CD4-positive, alpha-beta T cell treated with Interleukin-17A for 1 hour (primary cell): ENCODE measurements at regions not wholly inside any gene's neighbourhood (a gene's known extent, or its start where the extent isn't known, plus 50 kb on each side); places are given as distances from the start of the nearest gene placed in this dataset.
"Not testable (repeated sequence)": the region's sequence is repeated elsewhere in the genome, so short reads cannot be mapped to it uniquely, and the experiment has no call there.

Source experiments
- DNase-seq: peaks from one replicate; pipeline ENCODE4 v3.0.0-alpha.2; 2020

DNA sequence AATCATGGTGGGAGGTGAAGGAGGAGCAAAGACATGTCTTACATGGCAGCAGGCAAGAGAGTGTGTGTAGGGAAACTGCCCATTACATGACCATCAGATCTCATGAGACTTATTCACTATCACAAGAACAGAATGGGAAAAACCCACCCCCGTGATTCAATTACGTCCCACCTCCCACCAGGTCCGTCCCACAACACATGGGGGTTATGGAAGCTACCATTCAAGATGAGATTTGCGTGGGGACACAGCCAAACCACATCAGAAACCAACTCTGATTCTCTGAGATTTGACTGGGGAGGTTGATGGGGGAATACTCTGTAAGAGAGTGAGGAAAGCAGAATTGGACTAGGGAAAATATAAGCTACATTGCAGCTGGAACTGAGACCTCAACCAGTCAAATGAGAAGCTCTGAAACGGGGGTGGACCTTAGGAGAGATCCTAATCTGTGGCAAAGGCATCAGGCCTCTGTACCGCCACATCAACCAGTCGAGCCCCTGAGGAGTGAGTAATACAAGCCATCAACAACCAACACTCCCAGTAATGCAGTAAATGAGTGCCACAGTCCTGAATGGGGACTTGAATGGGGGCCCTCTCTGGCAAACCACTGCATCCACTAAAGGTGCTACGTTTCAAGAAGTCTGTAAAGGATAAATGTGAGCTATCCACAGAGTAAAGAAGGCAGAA, 207.9 kb upstream of the GADL1 start:
- no peak for DNase-seq

DNA sequence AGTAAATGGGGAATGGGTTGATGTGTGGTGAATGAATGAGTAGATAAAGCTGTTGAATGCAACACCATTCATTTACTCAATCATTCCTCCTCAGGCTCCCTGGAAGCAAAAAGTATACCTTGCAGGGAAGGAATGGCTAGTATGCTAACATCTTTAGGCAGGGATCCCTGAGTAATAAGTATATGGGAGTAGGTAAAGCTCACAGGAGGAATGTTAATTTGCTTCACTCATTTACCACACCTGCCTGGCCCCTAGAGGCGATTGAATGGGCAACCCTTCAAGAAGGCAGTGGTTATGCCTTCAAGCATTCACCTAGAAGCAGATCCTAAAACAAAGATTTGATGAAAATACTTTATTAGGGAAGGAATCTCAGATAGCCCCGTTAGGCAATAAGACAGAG, 208.7 kb upstream of the GADL1 start:
- no peak for DNase-seq

DNA sequence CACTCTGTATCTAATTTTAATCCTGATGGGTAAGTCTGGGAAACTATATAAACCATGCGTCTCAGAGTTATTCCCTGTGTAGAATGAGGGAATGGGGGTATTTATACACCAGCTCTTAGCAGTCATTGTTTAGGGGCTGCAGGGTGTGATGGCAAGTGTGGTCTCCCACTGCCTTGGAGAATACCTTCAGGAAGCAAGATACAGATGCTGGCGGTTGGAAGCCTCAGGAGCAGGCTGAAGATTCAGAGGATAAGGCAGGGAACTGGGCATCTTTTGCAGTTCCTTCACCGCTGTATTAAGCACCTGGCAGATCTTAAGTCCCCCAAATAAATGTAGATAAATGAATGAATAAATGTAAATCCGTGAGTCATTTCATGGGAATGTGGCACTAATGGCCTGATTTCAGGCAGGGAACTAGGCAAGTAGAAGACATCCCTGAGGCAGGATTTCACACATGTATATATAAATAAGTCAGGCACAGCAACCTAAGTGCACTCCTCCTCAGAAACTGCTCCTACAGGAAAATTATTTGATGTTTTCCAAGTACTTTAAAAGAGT, 209.2 kb upstream of the GADL1 start:
- DNase-seq, result no peak

DNA sequence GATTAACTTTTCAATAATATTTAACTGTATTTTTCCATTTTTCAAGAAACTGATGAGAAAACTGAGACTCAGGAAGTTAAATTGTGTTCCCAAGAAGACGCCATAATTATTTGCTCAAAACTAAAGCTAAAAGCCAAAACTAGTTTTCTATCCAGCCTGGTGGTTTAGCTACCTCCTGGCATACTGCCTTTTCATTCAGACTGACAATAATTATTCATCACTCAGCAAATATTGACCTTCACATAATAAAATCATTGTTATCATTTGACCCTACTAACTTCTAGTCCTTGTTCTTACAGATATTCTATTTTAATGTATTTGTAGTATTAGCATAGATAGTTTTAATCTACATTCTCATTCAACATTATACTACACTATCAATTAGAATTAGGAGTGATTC, 210.6 kb upstream of the GADL1 start:
- DNase-seq, result no peak

DNA sequence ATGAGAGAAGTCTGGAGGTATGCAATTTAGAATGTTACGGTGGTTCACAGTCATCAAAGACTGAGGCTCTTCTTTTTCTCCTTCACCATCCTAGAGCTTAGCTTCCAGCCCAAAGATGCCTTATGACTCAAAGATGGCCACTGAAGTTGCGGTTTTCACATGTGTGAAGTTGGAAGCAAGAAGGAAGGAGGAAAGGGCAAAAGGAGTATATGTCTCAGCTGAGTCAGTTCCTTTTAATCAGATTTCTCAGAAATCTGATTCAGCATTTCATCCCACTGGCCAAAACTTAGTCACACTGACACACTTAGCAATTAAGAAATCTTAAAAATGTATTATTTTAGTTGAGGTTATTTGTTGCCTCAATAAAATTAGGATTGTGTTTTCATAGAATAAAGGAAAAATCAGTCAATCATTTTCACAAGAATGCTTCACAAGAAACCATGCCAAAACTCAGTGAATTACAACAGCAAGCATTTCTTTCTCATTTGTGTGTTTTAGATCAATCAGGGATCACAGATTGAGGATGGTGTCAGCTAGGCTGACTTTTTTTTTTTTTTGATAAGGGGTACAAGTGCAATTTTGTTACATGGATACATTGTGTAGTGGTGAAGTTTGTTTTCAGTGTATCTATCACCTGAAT, 211.1 kb upstream of the GADL1 start:
- no peak for DNase-seq

DNA sequence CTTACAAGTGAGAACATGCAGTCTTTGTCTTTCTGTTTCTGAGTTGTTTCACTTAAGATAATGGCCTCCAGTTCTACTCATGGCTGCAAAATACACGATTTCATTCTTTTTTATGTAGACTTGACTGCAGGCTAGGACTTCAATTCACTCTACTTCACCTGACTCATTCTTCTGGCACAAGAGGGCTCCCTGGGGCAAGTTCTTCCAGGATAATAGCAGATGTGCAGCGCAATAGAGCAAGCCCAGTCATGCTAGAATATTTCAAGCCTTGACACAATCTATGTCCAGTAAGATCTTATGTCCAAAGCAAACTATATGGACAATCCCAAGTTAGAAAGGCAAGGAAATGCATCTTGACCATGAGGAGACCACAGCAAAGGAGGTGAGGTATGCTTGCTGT, 211.7 kb upstream of the GADL1 start:
- DNase-seq, result no peak

DNA sequence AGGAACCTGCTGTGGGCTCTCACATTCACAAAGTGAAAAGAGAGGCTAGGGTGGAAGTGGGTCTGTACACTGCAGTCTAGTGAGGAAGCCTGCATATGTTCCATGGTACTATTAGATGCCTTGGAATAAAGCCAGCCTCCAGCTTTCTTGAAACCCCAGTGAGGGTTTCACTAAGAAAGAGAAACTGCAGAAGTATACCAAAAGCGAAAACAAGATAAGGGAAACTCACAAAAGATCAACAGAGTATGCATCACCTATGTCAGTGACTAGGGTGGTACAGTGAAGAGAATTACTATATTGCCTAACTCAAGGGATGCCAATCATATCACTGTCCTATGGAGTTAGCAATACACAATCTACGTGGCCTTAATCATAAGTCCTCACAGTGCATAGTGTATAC, 212.5 kb upstream of the GADL1 start:
- DNase-seq, result no peak

DNA sequence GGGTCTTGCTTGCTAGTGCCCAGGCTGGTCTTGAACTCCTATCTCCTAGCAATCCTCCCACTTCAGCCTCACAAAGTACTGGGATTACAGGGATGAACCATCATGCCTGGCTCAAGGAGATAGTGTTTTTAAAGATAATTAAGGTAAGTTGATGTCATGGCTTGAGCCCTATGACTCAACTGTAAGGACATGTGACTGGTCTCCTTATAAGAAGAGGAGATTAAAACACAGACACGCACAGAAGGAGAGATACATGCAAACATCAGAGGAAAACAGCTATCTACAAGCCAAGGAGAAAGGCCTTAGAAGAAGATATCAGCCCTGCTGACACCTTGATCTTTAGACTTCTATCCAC, 220.4 kb upstream of the GADL1 start:
- DNase-seq, result no peak

DNA sequence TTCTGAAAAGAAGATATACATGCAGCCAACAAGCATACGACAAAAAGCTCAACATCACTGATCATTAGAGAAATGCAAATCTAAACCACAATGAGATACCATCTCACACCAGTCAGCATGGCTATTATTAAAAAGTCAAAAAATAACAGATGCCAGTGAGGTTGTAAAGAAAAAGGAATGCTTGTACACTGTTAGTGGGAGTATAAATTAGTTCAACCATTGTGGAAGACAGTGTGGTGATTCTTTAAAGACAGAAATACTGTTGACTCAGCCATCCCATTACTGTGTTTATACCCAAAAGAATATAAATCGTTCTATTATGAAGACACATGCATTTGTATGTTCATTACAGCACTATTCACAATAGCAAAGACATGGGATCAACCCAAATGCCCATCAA, 221.1 kb upstream of the GADL1 start:
- DNase-seq, result not testable (repeated sequence)

DNA sequence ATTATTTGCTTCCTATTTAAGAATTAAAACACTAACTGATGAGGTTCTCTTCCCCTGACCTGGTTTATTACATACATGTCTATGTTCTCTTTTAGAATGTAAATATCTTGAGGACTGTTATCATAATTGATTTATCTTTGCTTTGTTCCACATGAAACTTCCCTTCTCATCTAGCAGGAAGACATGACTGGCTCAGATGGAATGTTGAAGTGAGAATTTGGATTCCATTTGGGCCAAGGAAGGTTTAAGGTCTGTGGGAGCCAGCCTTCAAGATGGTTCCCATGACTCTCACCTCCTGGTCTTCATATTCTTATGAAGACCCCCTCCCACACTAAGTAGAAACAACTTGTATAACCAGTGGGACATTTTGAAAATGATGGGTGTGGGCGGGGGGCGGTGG, 222.2 kb upstream of the GADL1 start:
- no peak for DNase-seq

DNA sequence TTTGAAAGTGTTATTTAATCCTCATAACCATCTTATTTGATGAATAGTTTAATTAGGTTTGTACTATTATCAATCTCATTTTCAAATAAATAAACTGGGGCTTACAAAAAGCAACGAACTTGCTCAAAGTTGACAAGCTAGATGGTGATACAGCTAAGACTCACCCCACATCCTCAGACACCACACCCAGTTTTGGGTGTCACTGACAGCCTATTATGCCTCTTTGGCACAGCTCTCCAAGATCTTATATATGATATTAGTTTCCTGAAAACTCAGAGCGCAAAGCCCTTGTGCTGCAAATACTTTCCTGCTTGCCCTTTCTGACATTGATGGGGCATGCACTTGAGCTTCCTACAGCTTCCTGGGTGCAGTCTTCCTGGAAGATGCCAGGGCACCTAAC, 223.4 kb upstream of the GADL1 start:
- no peak for DNase-seq

DNA sequence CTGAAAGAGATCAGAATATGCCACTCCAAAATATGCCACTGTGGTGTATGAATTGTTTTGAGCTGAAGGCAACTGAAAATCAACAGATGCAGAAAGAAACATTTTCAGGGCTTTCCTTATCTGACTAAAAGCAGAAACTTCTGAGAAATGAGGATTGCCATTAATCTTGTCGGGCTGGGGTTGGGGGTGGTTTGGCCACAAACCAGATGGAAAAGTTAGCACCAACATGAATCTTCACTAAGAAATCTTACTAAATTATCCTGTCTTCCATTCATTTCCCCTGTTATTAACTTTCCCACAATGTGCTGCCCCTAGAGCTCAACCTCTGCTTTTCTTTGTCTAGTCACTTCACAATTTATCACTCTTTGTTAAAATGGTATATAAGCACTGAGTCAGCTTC, 229.9 kb upstream of the GADL1 start:
- DNase-seq, result no peak

DNA sequence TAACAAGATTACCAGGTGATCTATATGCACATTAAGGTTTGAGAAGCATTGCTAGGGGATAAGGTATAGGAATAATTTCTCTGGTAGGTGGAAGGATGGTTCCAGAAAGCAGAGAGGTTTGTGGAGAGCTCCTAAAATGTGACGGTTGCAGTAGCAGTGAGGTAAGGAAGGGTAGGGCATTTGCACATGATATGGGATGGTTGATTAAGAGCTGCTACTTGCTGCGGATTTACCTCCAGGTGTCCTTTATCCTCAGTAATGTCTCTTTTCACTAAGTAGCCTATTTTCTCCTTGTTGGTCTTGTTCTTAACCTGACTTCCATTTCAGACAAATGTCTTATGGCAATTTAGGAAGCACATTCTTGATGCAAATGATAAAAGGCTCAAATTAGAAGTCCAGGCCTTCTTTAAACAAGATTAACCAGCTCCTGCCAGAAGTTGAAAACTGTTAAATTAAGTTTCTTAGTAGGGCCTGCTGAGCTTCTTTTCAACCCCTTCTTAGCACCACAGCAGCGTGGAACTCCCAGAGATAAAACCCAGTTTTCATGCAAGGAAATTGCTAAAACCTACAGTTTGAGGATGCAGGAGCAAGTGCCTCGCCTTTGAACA, 231.1 kb upstream of the GADL1 start:
- DNase-seq, result no peak

DNA sequence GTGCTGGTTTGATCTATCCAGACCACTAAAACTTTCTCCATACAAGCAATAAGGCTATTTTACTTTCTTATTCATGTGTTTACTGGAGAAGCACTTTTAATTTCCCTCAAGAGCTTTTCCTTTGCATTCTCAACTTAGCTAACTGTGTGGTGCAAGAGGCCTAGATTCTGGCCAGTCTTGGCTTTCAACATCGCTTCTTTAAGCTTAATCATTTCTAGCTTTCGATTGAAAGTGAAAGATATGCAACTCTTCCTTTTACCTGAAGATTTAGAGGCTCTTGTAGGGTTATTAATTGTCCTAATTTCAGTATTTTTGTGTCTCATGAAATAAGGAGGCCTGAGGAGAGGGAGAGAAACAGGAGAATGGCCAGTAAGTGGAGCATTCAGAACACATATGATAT, 234.8 kb upstream of the GADL1 start:
- no peak for DNase-seq

DNA sequence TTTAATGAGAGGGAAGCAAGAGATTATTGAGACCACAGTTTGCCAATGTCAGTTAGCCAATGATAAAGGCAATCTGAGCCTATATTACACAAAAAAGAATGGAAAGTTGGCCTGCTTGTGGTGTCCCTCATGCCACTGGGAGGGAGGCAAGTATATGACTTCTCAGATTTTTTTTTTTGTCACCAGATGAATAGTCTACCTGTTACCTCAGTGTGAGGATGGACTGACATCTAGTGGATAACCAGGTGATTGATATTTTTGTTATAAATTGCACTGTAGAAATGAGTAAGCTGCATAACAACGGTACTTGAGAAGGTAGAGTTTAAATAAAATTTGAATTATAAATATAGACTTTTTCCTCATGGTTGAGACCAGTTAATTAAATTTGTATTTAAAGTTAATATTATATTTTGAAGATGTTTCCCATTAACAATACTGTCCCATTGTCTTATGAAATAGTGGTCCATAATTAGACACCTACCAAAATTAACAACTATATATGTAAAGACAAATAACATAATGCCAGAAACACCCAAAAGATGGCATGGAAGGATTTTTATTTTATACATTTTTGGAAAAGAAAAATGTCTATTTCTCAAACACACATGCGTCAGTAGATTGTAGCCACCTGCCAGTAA, 237.8 kb upstream of the GADL1 start:
- DNase-seq, result peak; percentile 50

DNA sequence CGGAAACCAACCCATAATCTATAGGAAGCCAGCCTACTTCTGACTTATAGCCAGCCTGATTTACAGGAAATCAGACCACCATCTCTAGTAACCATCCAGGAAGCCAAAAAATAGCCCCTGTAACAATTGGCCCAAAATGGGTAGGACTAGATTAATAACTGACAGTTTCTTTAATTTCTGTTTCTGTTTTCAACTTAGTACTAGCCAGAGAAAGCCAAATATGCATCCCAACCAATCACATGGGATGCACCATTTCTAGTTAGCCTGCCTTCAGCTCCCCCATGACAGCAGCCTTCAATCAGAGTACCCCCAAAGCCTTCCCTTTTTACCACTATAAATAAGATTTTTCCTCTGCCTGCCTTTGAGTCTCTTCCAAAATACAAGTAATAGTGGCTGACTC, 239.1 kb upstream of the GADL1 start:
- DNase-seq, result no peak

DNA sequence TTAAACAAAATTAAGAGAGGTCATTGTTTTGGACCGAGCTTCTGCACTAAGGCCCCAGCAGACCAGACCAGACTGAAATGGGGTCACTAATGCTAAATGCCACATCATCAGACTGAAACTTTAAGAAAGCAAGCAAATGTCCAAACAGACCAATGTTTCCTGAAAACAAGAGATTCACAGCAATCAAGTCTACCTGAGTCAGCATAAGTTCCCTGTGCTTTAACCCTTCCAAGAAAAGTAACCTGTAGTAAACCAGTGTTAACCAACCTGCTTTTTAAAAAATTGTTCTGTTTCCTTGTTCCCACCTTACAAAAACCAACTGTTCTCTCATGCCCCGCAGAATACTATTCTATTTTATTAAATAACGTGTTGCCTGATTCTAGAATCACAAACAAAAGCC, 241.1 kb upstream of the GADL1 start:
- no peak for DNase-seq

DNA sequence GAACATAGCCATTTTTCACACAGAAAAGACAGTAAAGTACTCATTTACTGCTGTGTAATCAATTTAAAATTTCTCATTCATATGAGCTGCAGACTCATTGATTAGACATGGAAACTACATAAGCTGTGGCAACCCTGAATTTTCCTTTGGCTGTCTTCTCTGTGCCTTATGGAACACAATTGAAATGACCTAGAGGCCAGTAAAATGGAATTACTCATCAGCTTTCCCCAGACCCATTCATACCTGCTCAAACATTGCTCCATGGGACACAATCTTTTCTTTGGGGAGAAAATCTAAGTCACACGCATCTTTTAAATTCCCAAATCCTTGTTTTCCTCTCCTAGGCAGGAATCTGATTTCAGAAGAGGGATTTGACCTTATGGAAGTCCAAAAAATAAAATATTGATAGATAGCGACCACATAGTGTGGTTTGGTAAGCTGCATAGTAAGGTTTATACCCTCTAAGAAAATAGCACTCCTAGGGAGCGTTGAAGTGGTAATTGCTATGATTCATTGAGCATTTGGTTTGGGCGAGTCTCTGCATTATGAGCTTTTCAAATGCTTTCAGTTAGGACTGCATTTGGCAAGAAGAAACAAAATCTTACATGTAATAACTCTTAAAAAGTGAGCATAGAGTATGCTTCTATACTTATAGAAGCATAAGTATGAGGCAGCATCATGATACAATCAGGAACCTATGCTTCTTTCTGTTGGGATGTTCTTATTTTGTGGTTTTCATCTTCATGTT, 243.4 kb upstream of the GADL1 start:
- DNase-seq, result no peak

DNA sequence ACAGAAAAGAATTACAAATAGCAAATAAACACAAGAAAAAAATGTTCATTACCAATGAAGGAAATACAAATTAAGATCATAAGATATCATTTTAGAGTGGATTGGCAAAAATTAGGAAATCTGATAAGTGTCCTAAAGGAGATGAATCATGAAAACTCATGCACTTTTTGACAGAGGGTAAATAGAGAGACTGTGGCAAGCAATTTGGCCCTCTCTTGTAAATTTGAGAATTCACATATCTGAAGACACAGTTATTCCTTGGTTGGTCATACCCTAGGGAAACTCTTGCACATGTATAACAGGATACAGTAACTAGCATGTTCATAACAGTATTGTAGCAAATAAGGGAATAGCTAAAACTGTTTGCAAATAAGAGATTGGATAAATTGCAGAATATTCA, 246.0 kb upstream of the GADL1 start:
- DNase-seq, result no peak

DNA sequence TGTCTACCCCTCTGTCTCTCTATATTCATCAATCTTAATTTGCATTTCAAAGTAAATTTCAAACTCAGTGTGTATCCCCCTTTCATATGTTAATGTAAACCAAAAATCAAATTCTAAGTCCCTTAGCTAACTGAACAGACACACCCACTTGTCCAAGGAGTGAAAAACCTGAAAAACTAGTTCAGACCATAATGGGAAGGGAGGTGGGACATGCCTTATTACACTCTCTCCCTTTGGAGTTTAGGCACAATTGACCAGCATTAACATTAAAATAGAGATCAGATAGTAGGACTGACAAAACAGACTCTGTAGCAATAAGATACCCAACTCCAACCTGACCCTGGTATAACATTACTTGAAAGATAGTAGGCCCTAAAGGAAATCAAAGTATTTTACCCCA, 247.7 kb upstream of the GADL1 start:
- no peak for DNase-seq

DNA sequence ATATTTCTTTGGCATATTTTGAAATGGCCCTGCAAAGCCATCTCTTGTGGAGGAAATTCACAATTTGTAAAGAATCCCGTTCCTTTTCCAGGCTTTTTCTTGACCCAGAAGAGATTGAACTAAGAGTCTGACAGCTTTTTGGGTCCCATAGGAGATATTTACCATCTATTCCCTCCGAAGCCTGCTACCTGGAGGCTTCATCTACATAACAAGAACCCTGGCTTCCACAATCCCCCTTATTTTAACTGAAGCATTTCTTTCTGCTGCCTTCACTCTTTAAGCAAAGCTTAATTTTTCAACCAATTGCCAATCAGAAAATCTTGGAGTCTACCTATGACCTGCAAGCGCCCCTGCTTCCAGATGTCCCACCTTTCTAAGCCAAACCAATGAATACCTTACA, 248.1 kb upstream of the GADL1 start:
- DNase-seq, result no peak

DNA sequence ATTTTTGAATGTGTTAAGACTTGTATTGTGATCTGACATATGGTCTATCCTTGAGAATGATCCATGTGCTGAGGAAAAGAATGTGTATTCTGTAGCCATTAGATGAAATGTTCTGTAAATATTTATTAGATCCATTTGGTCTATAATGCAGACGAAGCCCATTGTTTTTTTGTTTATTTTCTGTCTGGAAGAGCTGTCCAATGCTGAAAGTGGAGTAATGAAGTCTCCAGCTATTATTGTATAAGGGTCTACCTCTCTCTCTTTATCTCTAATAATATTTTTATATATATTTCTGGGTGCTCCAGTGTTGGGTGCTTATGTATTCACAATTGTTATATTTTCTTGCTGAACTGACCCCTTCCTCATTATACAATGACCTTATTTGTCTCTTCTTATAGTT, 250.6 kb upstream of the GADL1 start:
- DNase-seq, result no peak

DNA sequence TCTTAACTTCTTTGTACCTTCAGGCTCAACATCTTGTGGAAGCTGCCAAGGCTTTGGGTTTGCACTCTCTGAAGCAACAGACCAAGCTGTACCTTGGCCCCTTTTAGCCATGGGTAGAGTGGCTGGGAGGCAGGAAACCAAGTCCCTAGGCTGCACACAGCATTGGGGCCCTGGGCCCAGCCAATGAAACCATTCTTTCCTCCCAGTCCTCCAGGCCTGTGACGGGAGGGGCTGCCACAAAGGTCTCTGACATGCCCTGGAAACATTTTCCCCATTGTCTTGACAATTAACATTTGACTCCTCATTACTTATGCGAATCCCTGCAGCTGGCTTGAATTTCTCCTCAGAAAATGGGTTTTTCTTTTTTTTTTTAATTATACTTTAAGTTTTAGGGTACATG, 253.1 kb upstream of the GADL1 start:
- DNase-seq, result no peak
